ENCODE measurements at regions not wholly inside any gene's neighbourhood (a gene's known extent, or its start where the extent isn't known, plus 50 kb on each side); places are given as distances from the start of the nearest gene placed in this dataset.

- no peak for TF ChIP-seq CTCF (IDR thresholded peaks at IDR 0.05; ENCODE audit: low read depth, low read length)
- TF ChIP-seq POLR2A (IDR thresholded peaks at IDR 0.05; ENCODE audit: extremely low read depth, insufficient read length), result no peak
- no peak for TF ChIP-seq MYC (IDR thresholded peaks at IDR 0.05; ENCODE audit: low read depth, low read length)
These were observed 127.1 kb upstream of the ENPEP start for GRCh38 chr4:110348711-110349383.
